HFFc6 (cell line): ENCODE measurements at regions not wholly inside any gene's neighbourhood (a gene's known extent, or its start where the extent isn't known, plus 50 kb on each side); places are given as distances from the start of the nearest gene placed in this dataset.

Source experiments
- DNase-seq: peaks from one replicate; pipeline ENCODE4 v3.0.0-alpha.2; 2018
- H3K27ac Mint-ChIP-seq: 2 replicates; pipeline ENCODE4 v1.8.0; 2020; ENCODE audit warnings: mild to moderate bottlenecking, mixed read lengths
- H3K27me3 Mint-ChIP-seq: 2 replicates; pipeline ENCODE4 v1.8.0; 2021; ENCODE audit warnings: mild to moderate bottlenecking, moderate library complexity, mixed read lengths; ENCODE audit not compliant: insufficient read depth
- H3K36me3 Mint-ChIP-seq: 2 replicates; pipeline ENCODE4 v1.8.0; 2021; ENCODE audit warnings: low read depth, mixed read lengths
- H3K4me1 Mint-ChIP-seq: 2 replicates; pipeline ENCODE4 v1.8.0; 2020; ENCODE audit warnings: low read depth, mixed read lengths
- H3K4me3 Mint-ChIP-seq: 2 replicates; pipeline ENCODE4 v1.8.0; 2020; ENCODE audit warnings: mild to moderate bottlenecking, moderate library complexity, mixed read lengths
- H3K9me3 Mint-ChIP-seq: 2 replicates; pipeline ENCODE4 v1.8.0; 2020; ENCODE audit warnings: mild to moderate bottlenecking, mixed read lengths
- TF ChIP-seq, protein P1 (sequence below): fragments of 200-600 bp; sonication (generic); IDR thresholded peaks from 2 replicates; pipeline ENCODE4 v1.5.0; 2021; ENCODE audit warnings: antibody characterized with exemption, mild to moderate bottlenecking

DNA sequence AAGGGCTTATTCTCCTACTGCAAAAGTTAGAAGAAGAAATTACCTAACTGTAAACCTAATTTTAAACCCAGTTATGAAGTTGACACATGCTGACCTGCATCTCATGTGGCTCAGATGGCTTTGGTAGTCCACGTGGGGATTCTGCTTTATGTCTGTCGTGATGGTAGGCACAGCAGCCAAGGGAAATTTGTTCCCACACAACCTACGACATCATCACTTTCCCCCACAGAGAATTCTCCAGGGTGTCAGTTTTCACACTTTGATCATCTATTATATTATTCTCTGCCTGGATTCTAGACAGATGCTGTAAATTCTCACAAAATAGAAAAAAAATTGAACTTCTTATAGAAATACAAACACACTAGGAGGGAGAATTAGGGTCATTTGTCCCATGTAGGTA is 70.6 kb downstream of the PTHLH start:
- no peaks in the 10 kb centered on the region for H3K36me3 Mint-ChIP-seq
- no peak overlapping the region for H3K27ac Mint-ChIP-seq
- H3K9me3 Mint-ChIP-seq = peaks cover 4% of the 10 kb centered on the region; the same call in 1 of the 2 replicates
- no peak for DNase-seq
- H3K4me1 Mint-ChIP-seq = peaks cover 35% of the 10 kb centered on the region
- TF ChIP-seq, protein P1, sequence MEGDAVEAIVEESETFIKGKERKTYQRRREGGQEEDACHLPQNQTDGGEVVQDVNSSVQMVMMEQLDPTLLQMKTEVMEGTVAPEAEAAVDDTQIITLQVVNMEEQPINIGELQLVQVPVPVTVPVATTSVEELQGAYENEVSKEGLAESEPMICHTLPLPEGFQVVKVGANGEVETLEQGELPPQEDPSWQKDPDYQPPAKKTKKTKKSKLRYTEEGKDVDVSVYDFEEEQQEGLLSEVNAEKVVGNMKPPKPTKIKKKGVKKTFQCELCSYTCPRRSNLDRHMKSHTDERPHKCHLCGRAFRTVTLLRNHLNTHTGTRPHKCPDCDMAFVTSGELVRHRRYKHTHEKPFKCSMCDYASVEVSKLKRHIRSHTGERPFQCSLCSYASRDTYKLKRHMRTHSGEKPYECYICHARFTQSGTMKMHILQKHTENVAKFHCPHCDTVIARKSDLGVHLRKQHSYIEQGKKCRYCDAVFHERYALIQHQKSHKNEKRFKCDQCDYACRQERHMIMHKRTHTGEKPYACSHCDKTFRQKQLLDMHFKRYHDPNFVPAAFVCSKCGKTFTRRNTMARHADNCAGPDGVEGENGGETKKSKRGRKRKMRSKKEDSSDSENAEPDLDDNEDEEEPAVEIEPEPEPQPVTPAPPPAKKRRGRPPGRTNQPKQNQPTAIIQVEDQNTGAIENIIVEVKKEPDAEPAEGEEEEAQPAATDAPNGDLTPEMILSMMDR = no peak
- no peaks in the 10 kb centered on the region for H3K27me3 Mint-ChIP-seq
- H3K4me3 Mint-ChIP-seq = no peak overlapping the region

DNA sequence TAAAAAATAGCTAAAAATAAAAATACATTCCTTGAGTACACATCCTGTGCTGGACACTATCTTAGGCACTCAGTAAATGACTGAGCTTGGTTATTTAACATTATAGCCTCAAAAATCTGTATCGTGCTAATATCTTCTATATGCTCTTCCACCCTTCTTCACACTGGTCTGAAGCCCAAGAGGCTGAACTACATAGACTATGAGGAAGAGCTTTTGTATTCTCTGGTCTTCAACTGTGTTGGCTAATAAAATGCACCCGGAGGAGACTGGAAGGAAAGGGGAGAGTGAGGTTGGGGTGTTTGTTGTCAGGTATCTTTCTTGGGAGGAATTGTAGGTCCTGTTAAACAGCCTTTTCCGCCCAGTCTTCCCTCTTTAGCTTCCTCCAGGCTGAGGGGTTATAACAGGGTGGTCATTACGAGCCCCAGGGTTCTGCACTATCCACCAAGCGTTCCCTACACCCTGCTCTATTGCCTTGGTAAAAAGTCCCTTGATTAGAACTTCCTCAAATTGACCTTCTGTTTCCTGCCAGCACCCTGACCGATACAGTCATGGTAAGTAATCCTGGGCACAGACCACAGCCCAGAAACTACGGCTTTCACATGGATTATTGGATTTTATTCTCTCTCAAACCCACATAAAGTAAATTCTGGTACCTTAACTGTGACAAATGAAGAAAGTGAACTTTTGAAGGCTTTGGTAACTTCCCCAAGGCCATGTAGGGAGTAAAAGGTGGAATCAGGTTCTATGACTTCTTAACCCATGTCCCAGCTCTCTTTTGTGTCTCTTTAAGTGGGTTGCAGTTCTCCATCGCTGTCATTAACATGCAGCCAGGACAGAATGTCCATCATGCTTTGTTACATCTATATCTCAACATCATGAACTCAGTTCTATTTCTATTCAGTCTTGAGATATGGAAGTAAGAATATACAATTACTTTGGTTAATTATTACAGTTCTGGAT is 71.3 kb downstream of the PTHLH start:
- Mint-ChIP-seq H3K4me3 (no peak overlapping the region), H3K9me3 (peaks cover 3% of the 10 kb centered on the region; the same call in 1 of the 2 replicates), H3K4me1 (peaks cover 27% of the 10 kb centered on the region), H3K27ac (no peak overlapping the region), H3K36me3 (no peaks in the 10 kb centered on the region), H3K27me3 (no peaks in the 10 kb centered on the region)
- DNase-seq = no peak
- TF ChIP-seq, protein P1 = no peak

DNA sequence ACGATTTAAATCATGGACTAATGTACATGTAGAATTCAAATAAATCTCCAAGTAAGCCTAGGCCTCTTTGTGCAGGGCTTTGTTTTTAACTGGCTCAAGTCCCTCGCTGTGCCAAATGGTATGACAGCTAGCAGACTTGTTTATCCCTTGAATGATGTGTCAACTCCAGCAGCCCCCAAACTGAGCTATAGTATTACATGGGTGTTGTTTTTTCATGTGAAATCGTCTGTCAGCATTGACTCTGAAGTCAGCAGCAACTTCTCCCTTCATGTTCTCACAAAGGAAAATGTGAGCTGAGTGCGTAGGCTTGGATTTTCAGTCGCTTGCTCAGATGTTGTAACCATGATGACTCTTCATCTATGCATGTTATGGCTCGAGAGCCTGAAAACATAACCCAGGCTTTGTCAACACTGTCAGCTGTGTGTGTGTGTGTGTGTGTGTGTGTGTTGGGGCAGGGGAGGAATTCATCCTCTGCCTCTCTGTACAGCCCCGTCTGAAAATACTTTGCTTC is 73.3 kb downstream of the PTHLH start:
- Mint-ChIP-seq H3K4me1 (peaks cover 24% of the 10 kb centered on the region), H3K4me3 (peak overlapping the region; percentile 82), H3K27ac (peak overlapping the region; percentile 97), H3K27me3 (no peaks in the 10 kb centered on the region), H3K9me3 (no peaks in the 10 kb centered on the region), H3K36me3 (no peaks in the 10 kb centered on the region)
- TF ChIP-seq, protein P1 = no peak
- DNase-seq = peak; percentile 97

DNA sequence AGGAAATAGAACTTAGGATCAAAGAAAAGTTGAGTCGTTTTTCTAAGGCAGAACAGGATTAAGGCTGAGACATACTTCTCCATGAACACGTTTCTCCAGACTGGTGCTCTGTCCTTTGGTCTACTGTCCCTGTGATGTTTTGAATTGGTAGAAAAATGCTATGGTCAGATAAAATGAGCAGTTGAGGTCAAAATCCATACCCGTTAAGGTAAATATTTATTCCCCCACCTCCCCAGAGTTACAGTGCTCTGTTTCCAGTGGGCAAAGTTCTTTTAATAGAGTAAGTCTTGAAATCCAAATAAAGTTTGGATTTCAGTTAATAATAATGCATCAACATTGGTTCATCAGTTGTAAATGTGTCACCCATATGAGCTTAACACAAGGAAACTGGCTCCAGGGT is 74.5 kb downstream of the PTHLH start:
- Mint-ChIP-seq H3K36me3 (no peaks in the 10 kb centered on the region), H3K27me3 (no peaks in the 10 kb centered on the region), H3K4me3 (peak overlapping the region; percentile 82), H3K27ac (peak overlapping the region; percentile 97), H3K4me1 (peaks cover 24% of the 10 kb centered on the region), H3K9me3 (no peaks in the 10 kb centered on the region)
- no peak for DNase-seq
- TF ChIP-seq, protein P1 = no peak

DNA sequence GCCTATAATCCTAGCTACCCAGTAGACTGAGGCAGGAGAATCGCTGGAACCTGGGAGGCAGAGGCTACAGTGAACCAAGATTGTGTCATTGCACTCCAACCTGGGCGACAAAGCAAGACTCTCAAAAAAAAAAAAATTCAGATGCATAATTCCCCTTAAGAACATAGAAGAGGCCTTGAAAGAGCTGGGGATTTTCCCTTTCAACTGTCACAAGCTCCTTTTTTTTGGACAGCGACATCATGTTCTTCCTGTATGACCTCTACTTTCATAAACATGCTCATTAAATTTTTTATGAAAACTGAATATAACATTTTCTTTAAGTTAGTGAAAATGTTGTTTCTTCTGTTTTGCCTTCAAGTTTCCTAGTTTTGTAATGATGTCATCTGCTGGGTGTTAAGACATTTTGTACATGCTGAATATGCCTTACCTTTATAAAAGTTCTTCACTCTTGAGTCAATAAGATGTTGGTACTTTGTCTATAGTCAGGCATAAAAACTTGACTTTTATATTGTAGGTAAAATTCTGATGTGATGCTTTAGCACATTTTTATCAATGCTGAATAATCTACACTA is 76.0 kb downstream of the PTHLH start:
- no peak for DNase-seq
- TF ChIP-seq, protein P1 = no peak
- Mint-ChIP-seq H3K9me3 (no peaks in the 10 kb centered on the region), H3K27me3 (peaks cover 1% of the 10 kb centered on the region; the same call in 1 of the 2 replicates), H3K4me3 (no peak overlapping the region), H3K36me3 (no peaks in the 10 kb centered on the region), H3K27ac (no peak overlapping the region), H3K4me1 (peaks cover 24% of the 10 kb centered on the region)
